ENCODE measurements at regions not wholly inside any gene's neighbourhood (a gene's known extent, or its start where the extent isn't known, plus 50 kb on each side); places are given as distances from the start of the nearest gene placed in this dataset.
"Not testable (repeated sequence)": the region's sequence is repeated elsewhere in the genome, so short reads cannot be mapped to it uniquely, and the experiment has no call there.

- no peaks in the 10 kb centered on the region for H3K4me1 ChIP-seq (ENCODE audit: insufficient read depth, low read length, poor library complexity, severe bottlenecking)
- H4K20me1 ChIP-seq (ENCODE audit: insufficient read depth, low read length, poor library complexity, severe bottlenecking), result no peaks in the 10 kb centered on the region
- H2AFZ ChIP-seq (ENCODE audit: low read length), result no peak overlapping the region
- H3K27me3 ChIP-seq (ENCODE audit: insufficient read depth, low read length, poor library complexity, severe bottlenecking), result no peaks in the 10 kb centered on the region
- H3K9me3 ChIP-seq (ENCODE audit: insufficient read depth, low read depth, low read length), result no peaks in the 10 kb centered on the region
- TF ChIP-seq EZH2phosphoT487 (IDR thresholded peaks at IDR 0.05; ENCODE audit: borderline replicate concordance), result no peak
- TF ChIP-seq CTCF (conservative IDR thresholded peaks at IDR 0.05; ENCODE audit: low read length), result no peak
- no peaks in the 10 kb centered on the region for H3K9me2 ChIP-seq (replicated peaks; ENCODE audit: low read depth, low read length)
- H3K9ac ChIP-seq (ENCODE audit: low read depth, low read length, poor library complexity, severe bottlenecking), result no peak overlapping the region
- no peaks in the 10 kb centered on the region for H3K36me3 ChIP-seq (ENCODE audit: insufficient read depth, low read length)
- no peaks in the 10 kb centered on the region for H3K79me2 ChIP-seq (ENCODE audit: insufficient read depth, low read length)
- H3K4me3 ChIP-seq (ENCODE audit: low read length, poor library complexity, severe bottlenecking), result no peak overlapping the region
- H3K4me2 ChIP-seq (ENCODE audit: low read depth, low read length, poor library complexity, severe bottlenecking), result no peak overlapping the region
- H3F3A ChIP-seq (ENCODE audit: low read depth), result no peaks in the 10 kb centered on the region
Measured at GRCh38 chr16:79836144-79836543, 235.6 kb upstream of the MAF start.

- Histone ChIP-seq H2AFZ (ENCODE audit: low read length) (no peak overlapping the region), H4K20me1 (ENCODE audit: insufficient read depth, low read length, poor library complexity, severe bottlenecking) (no peaks in the 10 kb centered on the region), H3K4me1 (ENCODE audit: insufficient read depth, low read length, poor library complexity, severe bottlenecking) (no peaks in the 10 kb centered on the region), H3K9ac (ENCODE audit: low read depth, low read length, poor library complexity, severe bottlenecking) (no peak overlapping the region), H3F3A (ENCODE audit: low read depth) (no peaks in the 10 kb centered on the region), H3K9me2 (replicated peaks; ENCODE audit: low read depth, low read length) (no peaks in the 10 kb centered on the region), H3K27me3 (ENCODE audit: insufficient read depth, low read length, poor library complexity, severe bottlenecking) (no peaks in the 10 kb centered on the region), H3K36me3 (ENCODE audit: insufficient read depth, low read length) (no peaks in the 10 kb centered on the region), H3K4me3 (ENCODE audit: low read length, poor library complexity, severe bottlenecking) (no peak overlapping the region), H3K9me3 (ENCODE audit: insufficient read depth, low read depth, low read length) (no peaks in the 10 kb centered on the region), H3K79me2 (ENCODE audit: insufficient read depth, low read length) (no peaks in the 10 kb centered on the region), H3K4me2 (ENCODE audit: low read depth, low read length, poor library complexity, severe bottlenecking) (no peak overlapping the region)
- TF ChIP-seq EZH2phosphoT487 (IDR thresholded peaks at IDR 0.05; ENCODE audit: borderline replicate concordance), result no peak
- TF ChIP-seq CTCF (conservative IDR thresholded peaks at IDR 0.05; ENCODE audit: low read length), result no peak
Measured at GRCh38 chr16:79835194-79835593, 234.7 kb upstream of the MAF start.

- H3F3A ChIP-seq (ENCODE audit: low read depth), result no peaks in the 10 kb centered on the region
- TF ChIP-seq CTCF (conservative IDR thresholded peaks at IDR 0.05; ENCODE audit: low read length) (no peak), EZH2phosphoT487 (IDR thresholded peaks at IDR 0.05; ENCODE audit: borderline replicate concordance) (no peak)
- no peaks in the 10 kb centered on the region for H3K27me3 ChIP-seq (ENCODE audit: insufficient read depth, low read length, poor library complexity, severe bottlenecking)
- H3K9me2 ChIP-seq (replicated peaks; ENCODE audit: low read depth, low read length), result no peaks in the 10 kb centered on the region
- H3K4me1 ChIP-seq (ENCODE audit: insufficient read depth, low read length, poor library complexity, severe bottlenecking), result no peaks in the 10 kb centered on the region
- no peaks in the 10 kb centered on the region for H3K79me2 ChIP-seq (ENCODE audit: insufficient read depth, low read length)
- H2AFZ ChIP-seq (ENCODE audit: low read length), result no peak overlapping the region
- H3K9me3 ChIP-seq (ENCODE audit: insufficient read depth, low read depth, low read length), result no peaks in the 10 kb centered on the region
- no peak overlapping the region for H3K9ac ChIP-seq (ENCODE audit: low read depth, low read length, poor library complexity, severe bottlenecking)
- H3K4me3 ChIP-seq (ENCODE audit: low read length, poor library complexity, severe bottlenecking), result no peak overlapping the region
- no peaks in the 10 kb centered on the region for H3K36me3 ChIP-seq (ENCODE audit: insufficient read depth, low read length)
- H3K4me2 ChIP-seq (ENCODE audit: low read depth, low read length, poor library complexity, severe bottlenecking), result no peak overlapping the region
- H4K20me1 ChIP-seq (ENCODE audit: insufficient read depth, low read length, poor library complexity, severe bottlenecking), result no peaks in the 10 kb centered on the region
Measured at GRCh38 chr16:79834720-79835119, 234.2 kb upstream of the MAF start.

- H3K9me3 ChIP-seq (ENCODE audit: insufficient read depth, low read depth, low read length); H3K9me2 ChIP-seq (replicated peaks; ENCODE audit: low read depth, low read length); H3K9ac ChIP-seq (ENCODE audit: low read depth, low read length, poor library complexity, severe bottlenecking); H3F3A ChIP-seq (ENCODE audit: low read depth); H4K20me1 ChIP-seq (ENCODE audit: insufficient read depth, low read length, poor library complexity, severe bottlenecking); H3K79me2 ChIP-seq (ENCODE audit: insufficient read depth, low read length); H3K36me3 ChIP-seq (ENCODE audit: insufficient read depth, low read length); H3K4me1 ChIP-seq (ENCODE audit: insufficient read depth, low read length, poor library complexity, severe bottlenecking); H3K4me3 ChIP-seq (ENCODE audit: low read length, poor library complexity, severe bottlenecking); H3K4me2 ChIP-seq (ENCODE audit: low read depth, low read length, poor library complexity, severe bottlenecking); H2AFZ ChIP-seq (ENCODE audit: low read length); H3K27me3 ChIP-seq (ENCODE audit: insufficient read depth, low read length, poor library complexity, severe bottlenecking): not testable (repeated sequence)
Measured at GRCh38 chr16:79834003-79834402, 233.5 kb upstream of the MAF start.
